NB4 (cell line): ENCODE measurements at regions not wholly inside any gene's neighbourhood (a gene's known extent, or its start where the extent isn't known, plus 50 kb on each side); places are given as distances from the start of the nearest gene placed in this dataset.

Experiments
- DNase-seq: peaks from one replicate; pipeline ENCODE4 v3.0.0; 2010; ENCODE audit warnings: low read depth
- H3K4me3 ChIP-seq: one replicate; pipeline ENCODE4 v1.5.1; 2011; ENCODE audit warnings: mild to moderate bottlenecking, low read depth, low read length, moderate library complexity
- CTCF ChIP-seq: IDR thresholded peaks from one replicate; pipeline ENCODE4 v1.5.1; 2012; ENCODE audit warnings: low read depth, low read length
- MAX ChIP-seq: IDR thresholded peaks from 2 replicates; pipeline ENCODE4 v1.6.1; 2011; ENCODE audit warnings: low read depth, low read length
- MYC ChIP-seq: IDR thresholded peaks from 2 replicates; pipeline ENCODE4 v1.6.1; 2011; ENCODE audit warnings: low read depth, low read length
- POLR2A ChIP-seq: IDR thresholded peaks from 2 replicates; pipeline ENCODE4 v1.6.1; 2011; ENCODE audit warnings: mild to moderate bottlenecking; ENCODE audit not compliant: insufficient read length; ENCODE audit errors: extremely low read depth

GRCh38 chr12:28877854-28878253 is 271.2 kb upstream of the FAR2 start:
- no peak for DNase-seq
- TF ChIP-seq MAX = no peak
- no peak for TF ChIP-seq MYC
- TF ChIP-seq CTCF = no peak
- no peak for TF ChIP-seq POLR2A

GRCh38 chr12:28878629-28879028 is 270.4 kb upstream of the FAR2 start:
- no peak for TF ChIP-seq CTCF
- no peak for TF ChIP-seq MAX
- TF ChIP-seq POLR2A = no peak
- H3K4me3 ChIP-seq = no peak overlapping the region
- no peak for DNase-seq

More at GRCh38 chr12:28877854-28878253, 271.2 kb upstream of the FAR2 start:
- H3K4me3 ChIP-seq = no peak overlapping the region

GRCh38 chr12:28879379-28879778 is 269.7 kb upstream of the FAR2 start:
- no peak for TF ChIP-seq POLR2A
- TF ChIP-seq MAX = no peak
- TF ChIP-seq CTCF = no peak
- TF ChIP-seq MYC = no peak
- H3K4me3 ChIP-seq = no peak overlapping the region
- no peak for DNase-seq

GRCh38 chr12:28882444-28882843 is 266.6 kb upstream of the FAR2 start:
- no peak for TF ChIP-seq MAX
- TF ChIP-seq CTCF = no peak
- TF ChIP-seq MYC = no peak
- TF ChIP-seq POLR2A = no peak
- DNase-seq = no peak
- no peak overlapping the region for H3K4me3 ChIP-seq

GRCh38 chr12:28883406-28883997 is 265.6 kb upstream of the FAR2 start:
- no peak for DNase-seq
- no peak overlapping the region for H3K4me3 ChIP-seq
- TF ChIP-seq CTCF (no peak), MAX (no peak)
